CD4-positive, alpha-beta T cell treated with Interleukin-17A for 1 hour (primary cell): ENCODE measurements at regions not wholly inside any gene's neighbourhood (a gene's known extent, or its start where the extent isn't known, plus 50 kb on each side); places are given as distances from the start of the nearest gene placed in this dataset.
"Not testable (repeated sequence)": the region's sequence is repeated elsewhere in the genome, so short reads cannot be mapped to it uniquely, and the experiment has no call there.

Source experiments
- DNase-seq: peaks from one replicate; pipeline ENCODE4 v3.0.0-alpha.2; 2020

GRCh38 chr4:43457866-43458265 lies 565.4 kb downstream of the GRXCR1 start:
- no peak for DNase-seq

GRCh38 chr4:43458293-43458692 lies 565.8 kb downstream of the GRXCR1 start:
- no peak for DNase-seq

DNA sequence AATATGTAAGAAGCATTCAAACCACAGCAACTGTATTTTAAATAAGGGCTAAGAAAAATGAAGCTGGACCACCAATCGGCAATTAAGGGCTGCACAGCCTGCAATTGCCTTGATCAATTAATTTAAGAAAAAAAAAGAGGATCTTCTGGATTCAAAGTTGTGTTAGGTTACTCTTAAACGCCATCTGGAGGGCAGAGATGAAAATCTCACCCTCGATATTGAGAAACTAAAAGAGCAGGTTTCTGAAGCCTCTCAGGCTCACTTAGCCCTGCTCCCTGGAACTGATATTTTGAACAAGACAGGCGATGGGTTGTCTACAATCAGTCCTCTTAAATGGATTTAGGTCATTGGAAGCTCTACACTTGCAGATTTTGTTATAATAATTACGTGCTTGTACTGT lies 579.4 kb downstream of the GRXCR1 start:
- DNase-seq = no peak

DNA sequence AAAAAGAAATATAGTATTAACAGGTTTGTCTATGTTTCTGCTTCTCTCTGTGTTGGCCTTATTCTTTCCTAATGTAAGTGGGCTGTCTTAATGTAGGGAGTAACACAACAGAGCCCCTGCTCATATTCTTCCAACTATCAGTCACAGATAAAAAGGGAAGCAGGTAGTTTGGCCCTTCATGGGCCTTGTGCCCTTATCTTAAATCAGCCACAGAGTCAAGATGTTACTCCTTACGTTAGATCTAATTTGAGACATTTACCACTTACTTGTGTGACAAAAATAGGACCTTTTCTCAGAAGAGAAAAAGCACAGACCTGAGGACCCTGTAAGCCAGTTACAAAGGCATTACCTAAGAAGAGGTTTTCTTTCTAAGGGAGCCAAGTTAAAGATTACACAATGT lies 589.0 kb downstream of the GRXCR1 start:
- no peak for DNase-seq

DNA sequence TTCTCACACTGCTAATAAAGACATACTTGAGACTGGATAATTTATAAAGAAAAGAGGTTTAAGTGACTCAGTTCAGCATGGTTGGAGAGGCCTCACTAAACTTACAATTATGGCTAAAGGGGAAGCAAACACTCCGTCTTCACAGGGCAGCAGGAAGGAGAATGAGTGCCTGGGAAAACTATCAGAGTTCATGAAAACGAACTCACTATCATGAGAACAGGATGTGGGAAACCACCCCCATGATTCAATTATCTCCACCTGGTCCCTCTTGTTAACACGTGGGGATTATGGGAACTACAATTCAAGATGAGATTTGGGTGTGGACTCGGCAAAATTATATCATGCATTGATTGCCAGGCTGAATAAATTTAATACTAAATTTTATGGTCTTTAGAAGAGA lies 592.7 kb downstream of the GRXCR1 start:
- no peak for DNase-seq

GRCh38 chr4:43496188-43496587 lies 603.7 kb downstream of the GRXCR1 start:
- DNase-seq = no peak

- DNase-seq = no peak
These were observed 604.1 kb downstream of the GRXCR1 start for GRCh38 chr4:43496602-43497001.

DNA sequence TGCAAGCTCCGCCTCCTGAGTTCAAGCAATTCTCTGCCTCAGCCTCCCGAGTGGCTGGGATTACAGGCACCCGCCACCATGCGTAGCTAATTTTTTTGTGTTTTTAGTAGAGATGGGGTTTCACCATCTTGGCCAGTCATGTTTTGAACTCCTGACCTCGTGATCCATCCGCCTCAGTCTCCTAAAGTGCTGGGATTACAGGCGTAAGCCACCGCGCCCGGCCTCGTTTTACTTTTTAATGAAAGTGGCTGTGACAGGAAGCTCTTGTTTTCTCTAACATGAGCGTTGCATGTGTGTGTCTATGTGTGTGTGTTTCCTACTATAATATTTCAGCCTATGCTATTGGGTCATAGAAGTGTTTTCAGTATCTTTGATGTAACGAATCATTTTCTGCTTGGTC lies 613.3 kb downstream of the GRXCR1 start:
- DNase-seq = not testable (repeated sequence)

DNA sequence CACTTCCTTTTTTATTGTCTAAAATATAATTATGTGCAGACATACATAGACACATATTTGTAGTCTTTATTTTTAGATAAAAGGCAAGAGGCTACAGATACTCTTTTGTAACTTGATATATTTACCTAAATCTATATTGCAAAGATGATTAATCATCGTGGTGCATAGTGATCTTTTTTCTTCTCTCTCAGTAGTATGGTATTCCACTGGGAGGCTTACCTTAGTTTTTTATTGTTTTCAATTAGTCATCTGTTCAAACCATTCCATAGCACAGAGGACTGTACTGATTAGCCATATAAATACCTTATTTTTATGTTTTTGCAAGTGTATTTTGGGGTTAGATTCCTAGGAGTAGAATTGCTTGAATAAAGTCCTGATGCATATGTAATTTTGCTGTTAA lies 619.7 kb downstream of the GRXCR1 start:
- no peak for DNase-seq

- no peak for DNase-seq
These were observed 633.1 kb downstream of the GRXCR1 start for GRCh38 chr4:43525646-43526045.

- no peak for DNase-seq
These were observed 655.0 kb downstream of the GRXCR1 start for GRCh38 chr4:43547561-43547960.

- DNase-seq = no peak
These were observed 658.6 kb downstream of the GRXCR1 start for GRCh38 chr4:43550981-43551627.

DNA sequence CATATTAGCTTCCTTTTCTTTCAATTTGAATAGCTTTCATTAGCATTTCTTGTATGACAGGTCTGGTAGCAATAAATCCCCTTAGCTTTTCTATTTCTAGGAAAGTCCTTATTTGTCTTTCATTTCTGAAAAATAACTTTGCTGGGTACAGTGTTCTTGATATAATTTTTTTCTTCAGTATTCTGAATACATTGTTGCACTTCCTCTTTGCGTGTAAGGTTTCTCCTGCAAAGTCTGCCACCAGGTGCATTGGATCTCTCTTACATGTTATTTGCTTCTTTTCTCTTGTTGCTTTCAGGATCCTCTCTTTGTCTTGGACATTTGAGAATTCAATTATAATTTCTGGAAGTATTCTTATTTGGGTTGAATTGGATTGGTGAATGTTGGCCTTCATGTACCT lies 663.7 kb downstream of the GRXCR1 start:
- no peak for DNase-seq

DNA sequence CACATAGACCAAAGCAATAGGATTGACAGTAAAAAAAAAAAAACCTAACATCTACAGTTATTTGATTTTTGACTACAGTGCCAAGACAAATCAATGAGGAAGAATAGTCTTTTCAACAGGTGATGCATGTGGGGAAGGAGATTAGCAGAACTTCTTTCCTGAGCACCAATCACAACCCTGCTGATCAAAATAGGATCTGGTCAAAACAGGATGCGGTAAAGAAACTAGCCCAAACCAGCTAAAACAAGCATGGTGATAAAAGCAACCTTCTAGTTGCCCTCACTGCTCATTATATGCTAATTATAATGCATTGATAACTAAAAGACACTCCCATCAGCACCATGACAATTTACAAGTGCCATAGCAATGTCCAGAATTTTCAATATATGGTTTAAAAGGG lies 667.5 kb downstream of the GRXCR1 start:
- no peak for DNase-seq

- DNase-seq = no peak
These were observed 671.6 kb downstream of the GRXCR1 start for GRCh38 chr4:43564107-43564506.

DNA sequence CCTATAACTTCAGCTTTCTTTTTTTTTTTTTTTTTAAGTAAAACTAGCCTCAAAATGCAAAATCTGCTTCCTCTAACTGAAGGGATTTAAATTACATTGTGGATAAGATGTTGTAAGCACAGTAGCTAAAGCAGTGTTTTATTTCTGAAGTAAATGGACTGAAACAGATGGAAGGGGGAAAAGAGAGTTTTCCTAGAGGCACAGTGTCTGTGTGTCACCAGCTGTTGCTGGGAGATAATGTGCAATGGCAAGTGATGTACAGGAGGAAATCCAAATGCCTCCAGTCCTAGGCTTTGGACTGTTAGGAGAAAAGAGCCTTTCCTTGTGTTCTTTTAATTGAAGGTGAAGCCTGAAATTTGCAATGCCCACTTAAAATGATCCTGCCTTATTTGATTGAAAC lies 672.1 kb downstream of the GRXCR1 start:
- no peak for DNase-seq

DNA sequence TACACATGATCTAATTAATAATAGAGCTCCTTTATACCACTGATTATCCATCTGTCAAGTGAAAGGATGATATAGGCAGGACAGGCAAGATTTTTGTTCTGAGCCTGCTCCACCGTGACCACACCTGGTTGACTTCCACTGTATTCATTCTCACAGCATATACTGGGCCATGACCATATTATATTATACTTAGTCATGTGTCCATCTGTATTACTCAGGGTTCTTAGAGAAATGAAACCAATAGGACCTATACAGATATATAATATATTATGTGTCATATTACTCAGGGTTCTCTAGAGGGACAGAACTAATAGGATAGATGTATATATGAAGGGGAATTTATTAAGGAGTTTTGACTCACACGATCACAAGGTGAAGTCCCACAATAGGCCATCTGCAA lies 675.1 kb downstream of the GRXCR1 start:
- no peak for DNase-seq

GRCh38 chr4:43586813-43587212 lies 694.3 kb downstream of the GRXCR1 start:
- DNase-seq = no peak

- no peak for DNase-seq
These were observed 695.2 kb downstream of the GRXCR1 start for GRCh38 chr4:43587758-43588157.

GRCh38 chr4:43607400-43607799 lies 714.9 kb downstream of the GRXCR1 start:
- DNase-seq = no peak

DNA sequence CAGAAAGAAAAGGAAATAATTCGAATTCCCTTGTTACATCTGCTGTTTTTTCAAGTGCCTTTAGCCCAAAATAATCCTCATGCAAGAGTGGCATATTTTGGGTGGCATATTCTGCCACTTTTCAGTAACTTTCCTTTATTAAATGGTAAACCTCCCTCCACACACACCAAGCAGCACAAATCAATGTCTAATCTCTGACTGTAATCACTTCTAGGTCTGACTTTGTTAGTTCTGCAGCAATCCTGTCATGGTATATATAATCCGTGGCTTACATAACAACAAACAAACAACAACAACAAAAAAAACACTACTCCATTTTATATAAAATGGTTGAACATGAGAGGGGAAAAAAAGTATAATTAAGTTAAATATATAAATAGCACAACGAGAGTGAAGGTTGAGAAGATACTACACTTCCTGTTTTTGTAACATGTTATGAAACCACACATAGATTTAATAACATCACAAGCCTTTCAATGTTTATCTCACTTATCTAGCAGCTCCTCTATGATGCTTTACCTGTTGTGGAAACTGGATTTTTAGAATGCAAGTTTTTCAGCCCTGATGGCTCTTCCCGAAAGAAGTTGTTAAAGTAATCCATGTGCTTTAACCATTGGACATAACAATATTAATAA lies 715.4 kb downstream of the GRXCR1 start:
- DNase-seq = no peak

GRCh38 chr4:43619219-43619618 lies 726.7 kb downstream of the GRXCR1 start:
- no peak for DNase-seq

- not testable (repeated sequence) for DNase-seq
These were observed 745.4 kb downstream of the GRXCR1 start for GRCh38 chr4:43637893-43638292.

DNA sequence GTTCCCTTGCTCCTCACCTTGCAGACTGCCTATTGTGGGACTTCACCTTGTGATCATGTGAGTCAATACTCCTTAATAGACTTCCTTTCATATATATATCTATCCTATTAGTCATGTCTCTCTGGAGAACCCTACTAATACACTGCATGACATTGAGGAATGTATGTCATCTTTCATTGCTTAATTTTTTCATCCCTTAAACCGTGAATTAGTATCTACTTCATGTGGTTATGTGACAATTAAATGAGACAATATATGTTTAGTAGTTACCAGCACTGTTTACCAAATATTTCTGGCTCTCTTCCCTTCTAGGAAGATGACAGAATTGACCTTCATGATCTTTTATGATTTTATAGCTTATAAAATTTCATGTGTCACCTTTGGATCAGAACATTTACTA lies 759.5 kb downstream of the GRXCR1 start:
- no peak for DNase-seq

DNA sequence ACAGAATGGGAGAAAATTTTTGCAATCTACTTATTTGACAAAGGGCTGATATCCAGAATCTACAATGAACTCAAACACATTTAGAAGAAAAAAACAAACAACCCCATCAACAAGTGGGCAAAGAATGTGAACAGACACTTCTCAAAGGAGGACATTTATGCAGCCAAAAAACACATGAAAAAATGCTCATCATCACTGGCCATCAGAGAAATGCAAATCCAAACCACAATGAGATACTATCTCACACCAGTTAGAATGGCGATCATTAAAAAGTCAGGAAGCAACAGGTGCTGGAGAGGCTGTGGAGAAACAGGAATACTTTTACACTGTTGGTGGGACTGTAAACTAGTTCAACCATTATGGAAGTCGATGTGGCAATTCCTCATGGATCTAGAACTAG lies 767.0 kb downstream of the GRXCR1 start:
- DNase-seq = not testable (repeated sequence)
